ENCODE measurements at regions not wholly inside any gene's neighbourhood (a gene's known extent, or its start where the extent isn't known, plus 50 kb on each side); places are given as distances from the start of the nearest gene placed in this dataset.

DNA sequence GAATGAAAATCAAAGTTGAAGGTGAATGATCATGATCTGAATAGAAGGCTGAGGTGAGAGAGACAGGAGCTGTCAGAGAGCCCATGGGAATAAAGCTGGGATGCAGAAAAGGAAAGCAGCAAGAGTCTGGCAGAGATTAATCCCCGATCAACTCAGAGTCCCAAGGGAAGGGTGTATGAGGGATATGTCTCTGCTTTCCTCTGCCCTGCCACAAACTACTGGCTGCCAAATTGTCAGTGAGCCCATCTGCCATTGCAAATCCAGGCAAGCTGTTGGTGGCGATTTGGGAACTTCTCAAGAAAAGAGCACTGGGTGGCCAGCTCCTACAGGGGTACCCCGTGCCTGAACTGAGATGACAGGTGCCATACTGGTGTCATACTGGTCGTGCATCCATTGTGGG lies 705.5 kb upstream of the MAN1A1 start:
- intact Hi-C loops (cut with DNase I; ENCODE audit: low total_unique reads) = no loop called here
- DNase-seq = peak in 1 of 2 donors; percentile 10
- H3K9me3 ChIP-seq = peaks cover 0 to 1% (median 0%) of the 10 kb centered on the region in 3 donors
- no peak overlapping the region for H3K27ac ChIP-seq
- no peaks in the 10 kb centered on the region for H3K27me3 ChIP-seq
- H3K4me1 ChIP-seq = no peaks in the 10 kb centered on the region
- H3K36me3 ChIP-seq = no peaks in the 10 kb centered on the region
- TF ChIP-seq, protein P1, sequence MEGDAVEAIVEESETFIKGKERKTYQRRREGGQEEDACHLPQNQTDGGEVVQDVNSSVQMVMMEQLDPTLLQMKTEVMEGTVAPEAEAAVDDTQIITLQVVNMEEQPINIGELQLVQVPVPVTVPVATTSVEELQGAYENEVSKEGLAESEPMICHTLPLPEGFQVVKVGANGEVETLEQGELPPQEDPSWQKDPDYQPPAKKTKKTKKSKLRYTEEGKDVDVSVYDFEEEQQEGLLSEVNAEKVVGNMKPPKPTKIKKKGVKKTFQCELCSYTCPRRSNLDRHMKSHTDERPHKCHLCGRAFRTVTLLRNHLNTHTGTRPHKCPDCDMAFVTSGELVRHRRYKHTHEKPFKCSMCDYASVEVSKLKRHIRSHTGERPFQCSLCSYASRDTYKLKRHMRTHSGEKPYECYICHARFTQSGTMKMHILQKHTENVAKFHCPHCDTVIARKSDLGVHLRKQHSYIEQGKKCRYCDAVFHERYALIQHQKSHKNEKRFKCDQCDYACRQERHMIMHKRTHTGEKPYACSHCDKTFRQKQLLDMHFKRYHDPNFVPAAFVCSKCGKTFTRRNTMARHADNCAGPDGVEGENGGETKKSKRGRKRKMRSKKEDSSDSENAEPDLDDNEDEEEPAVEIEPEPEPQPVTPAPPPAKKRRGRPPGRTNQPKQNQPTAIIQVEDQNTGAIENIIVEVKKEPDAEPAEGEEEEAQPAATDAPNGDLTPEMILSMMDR (IDR thresholded peaks at IDR 0.05) = no peak
- H3K4me3 ChIP-seq = no peak overlapping the region

DNA sequence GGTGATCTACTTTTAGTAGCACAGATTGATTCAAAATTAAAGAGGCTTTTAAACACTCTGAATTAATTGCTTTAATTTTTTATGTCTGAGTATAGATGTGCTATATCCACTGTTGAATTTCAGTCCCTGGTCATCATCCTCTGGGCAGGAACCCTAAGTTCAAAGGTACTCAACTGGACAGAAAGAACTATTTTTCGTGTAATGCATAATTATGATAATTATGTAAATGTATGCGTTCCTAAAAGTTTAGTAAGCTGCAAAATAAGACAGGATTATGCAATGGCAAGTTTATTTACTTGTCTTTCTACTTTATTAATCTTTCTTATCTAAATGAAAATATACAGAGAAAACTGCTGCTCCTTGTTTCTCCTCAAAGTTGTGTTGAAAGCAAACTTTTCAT lies 690.1 kb upstream of the MAN1A1 start:
- TF ChIP-seq, protein P1 (IDR thresholded peaks at IDR 0.05) = no peak
- no peaks in the 10 kb centered on the region for H3K4me1 ChIP-seq
- H3K36me3 ChIP-seq = no peaks in the 10 kb centered on the region
- no peak overlapping the region for H3K27ac ChIP-seq
- no peak for DNase-seq
- intact Hi-C loops (cut with DNase I; ENCODE audit: low total_unique reads) = no loop called here
- no peak overlapping the region for H3K4me3 ChIP-seq
- H3K9me3 ChIP-seq = no peaks in the 10 kb centered on the region
- no peaks in the 10 kb centered on the region for H3K27me3 ChIP-seq

DNA sequence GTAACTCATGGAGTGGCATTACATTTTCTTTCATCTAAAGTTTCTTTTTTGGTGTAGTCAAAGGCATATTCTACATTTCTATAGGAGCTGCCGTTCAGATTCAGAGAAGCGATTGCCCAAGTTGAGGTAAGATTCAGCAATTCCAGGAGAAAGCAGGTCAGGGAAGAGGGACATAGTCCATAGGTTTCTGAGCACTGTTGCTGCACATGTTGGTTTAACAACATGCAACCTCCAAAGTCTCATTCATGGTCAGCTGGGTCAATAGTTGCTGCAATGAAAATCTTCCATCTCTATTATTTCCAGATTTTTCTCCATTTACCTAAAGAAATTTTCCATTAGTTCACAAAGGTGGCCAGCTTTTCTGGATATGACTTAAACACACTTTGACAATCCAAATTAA lies 682.3 kb upstream of the MAN1A1 start:
- Histone ChIP-seq H3K9me3 (no peaks in the 10 kb centered on the region), H3K27me3 (no peaks in the 10 kb centered on the region), H3K27ac (no peak overlapping the region), H3K36me3 (no peaks in the 10 kb centered on the region), H3K4me1 (no peaks in the 10 kb centered on the region), H3K4me3 (no peak overlapping the region)
- DNase-seq = no peak
- TF ChIP-seq, protein P1 (IDR thresholded peaks at IDR 0.05) = no peak
- intact Hi-C loops (cut with DNase I; ENCODE audit: low total_unique reads) = no loop called here

- TF ChIP-seq, protein P1 (IDR thresholded peaks at IDR 0.05) = no peak
- H3K27me3 ChIP-seq = no peaks in the 10 kb centered on the region
- DNase-seq = no peak
- intact Hi-C loops (cut with DNase I; ENCODE audit: low total_unique reads) = no loop called here
- H3K27ac ChIP-seq = no peak overlapping the region
- no peaks in the 10 kb centered on the region for H3K9me3 ChIP-seq
- H3K4me1 ChIP-seq = no peaks in the 10 kb centered on the region
- no peaks in the 10 kb centered on the region for H3K36me3 ChIP-seq
- no peak overlapping the region for H3K4me3 ChIP-seq
Observed at GRCh38 chr6:120026791-120027190, 677.2 kb upstream of the MAN1A1 start.

- Histone ChIP-seq H3K27me3 (no peaks in the 10 kb centered on the region), H3K4me3 (no peak overlapping the region), H3K9me3 (no peaks in the 10 kb centered on the region), H3K4me1 (no peaks in the 10 kb centered on the region), H3K27ac (no peak overlapping the region), H3K36me3 (no peaks in the 10 kb centered on the region)
- DNase-seq = no peak
- TF ChIP-seq, protein P1 (IDR thresholded peaks at IDR 0.05) = no peak
- intact Hi-C loops (cut with DNase I; ENCODE audit: low total_unique reads) = no loop called here
Observed at GRCh38 chr6:120010075-120010474, 660.5 kb upstream of the MAN1A1 start.

DNA sequence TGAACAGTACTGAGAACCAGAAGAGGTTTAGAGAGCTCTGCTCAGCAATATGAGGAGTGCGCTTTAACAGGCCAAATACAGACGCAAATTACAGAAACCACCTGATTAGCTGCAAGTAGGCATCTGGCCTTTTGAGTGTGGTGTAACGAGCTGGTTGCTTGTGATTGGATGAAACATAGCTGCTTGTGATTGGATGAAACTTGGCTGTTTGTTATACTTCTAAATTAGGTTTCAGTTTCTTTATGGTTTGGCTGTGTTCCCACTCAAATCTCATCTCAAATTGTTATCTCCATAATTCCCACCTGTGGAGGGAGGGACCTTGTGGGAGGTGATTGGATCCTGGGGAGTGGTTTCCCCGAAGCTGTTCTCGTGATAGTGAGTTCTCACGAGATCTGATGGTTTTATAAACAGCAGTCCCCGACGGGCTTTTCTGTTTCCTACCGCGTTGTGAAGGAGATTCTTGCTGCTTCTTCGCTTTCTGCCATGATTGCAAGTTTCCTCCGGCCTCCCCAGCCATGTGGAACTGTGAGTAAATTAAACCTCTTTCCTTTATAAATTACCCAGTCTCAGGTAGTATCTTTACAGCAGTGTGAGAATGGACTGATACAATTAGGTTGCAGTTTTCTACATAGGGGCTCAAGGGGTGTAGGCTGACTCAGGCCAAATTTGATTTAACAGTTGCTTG lies 655.9 kb upstream of the MAN1A1 start:
- Histone ChIP-seq H3K27me3 (no peaks in the 10 kb centered on the region), H3K36me3 (no peaks in the 10 kb centered on the region), H3K9me3 (no peaks in the 10 kb centered on the region), H3K4me1 (no peaks in the 10 kb centered on the region), H3K4me3 (no peak overlapping the region), H3K27ac (no peak overlapping the region)
- intact Hi-C loops (cut with DNase I; ENCODE audit: low total_unique reads) = no loop called here
- DNase-seq = no peak
- TF ChIP-seq, protein P1 (IDR thresholded peaks at IDR 0.05) = no peak

Data from tibial artery (tissue), 4 donors.